ENCODE measurements at regions not wholly inside any gene's neighbourhood (a gene's known extent, or its start where the extent isn't known, plus 50 kb on each side); places are given as distances from the start of the nearest gene placed in this dataset.

- no peak overlapping the region for H4K5ac ChIP-seq (ENCODE audit: low read depth, low read length)
- H3K4me1 ChIP-seq (ENCODE audit: control insufficient read depth, insufficient read depth, low read length): no peaks in the 10 kb centered on the region
- H3K4ac ChIP-seq (ENCODE audit: low read depth, low read length): no peak overlapping the region
- H3K23ac ChIP-seq (ENCODE audit: low read depth, low read length): no peak overlapping the region
- no peak for ATAC-seq (ENCODE audit: low read depth)
- no peak overlapping the region for H2BK5ac ChIP-seq (ENCODE audit: low read depth, low read length, poor library complexity, severe bottlenecking)
- no peak overlapping the region for H3K56ac ChIP-seq (ENCODE audit: extremely low read depth, insufficient read depth, low read length)
- H2BK15ac ChIP-seq (ENCODE audit: low read depth, low read length): no peak overlapping the region
- no peak overlapping the region for H3K27ac ChIP-seq (ENCODE audit: insufficient read depth, low read length)
- no peak overlapping the region for H2AFZ ChIP-seq (replicated peaks; ENCODE audit: low read length, poor library complexity)
- POLR2A ChIA-PET (ENCODE audit: unreplicated experiment): no interaction called here
- BruUV-seq (replicated peaks): no TSS peak
- dilution Hi-C loops (cut with HindIII; ENCODE audit: low sequenced_read_pairs, unreplicated experiment): no loop called here
- DNase-seq: no peak
- peaks cover 6% of the 10 kb centered on the region for H3K9me3 ChIP-seq (ENCODE audit: control insufficient read depth, insufficient read depth, low read length)
- CTCF ChIA-PET: no interaction called here
- no peak overlapping the region for H3K14ac ChIP-seq (replicated peaks; ENCODE audit: low read depth, low read length)
- H4K8ac ChIP-seq (ENCODE audit: low read depth in 2 of 2, low read length in 2 of 2): no peak overlapping the region
- peaks cover 16% of the 10 kb centered on the region for H3K27me3 ChIP-seq (ENCODE audit: control insufficient read depth, insufficient read depth, low read length)
- no peak overlapping the region for H3K9ac ChIP-seq (ENCODE audit: low read depth, low read length)
- no peak overlapping the region for H2AK9ac ChIP-seq (replicated peaks; ENCODE audit: low read depth, low read length, poor library complexity)
- TF ChIP-seq NFE2L2 (IDR thresholded peaks at IDR 0.05; ENCODE audit: low read depth, low read length) (no peak), RFX5 (IDR thresholded peaks at IDR 0.05; ENCODE audit: low read depth, low read length) (no peak), SMC3 (IDR thresholded peaks at IDR 0.05; ENCODE audit: low read depth, low read length) (no peak)
- no peaks in the 10 kb centered on the region for H3K36me3 ChIP-seq (ENCODE audit: control insufficient read depth, insufficient read depth, low read length)
- 69% methylated on average over 5 of the region's 17 CpGs; no CpG with 5 or more reads in 1 of the 2 experiments for WGBS, 2 experiments (ENCODE audit: extremely low coverage in 2 of 2, insufficient read length in 1 of 2)
- no peaks in the 10 kb centered on the region for H3K9me1 ChIP-seq (ENCODE audit: insufficient read depth, low read length)
- H2BK20ac ChIP-seq (ENCODE audit: low read depth, low read length): no peak overlapping the region
- no peak overlapping the region for H3K4me2 ChIP-seq (ENCODE audit: low read depth, low read length)
- no peak overlapping the region for H2AK5ac ChIP-seq (ENCODE audit: low read depth, low read length)
- no peak overlapping the region for H4K91ac ChIP-seq (ENCODE audit: insufficient read depth, low read depth, low read length)
- in situ Hi-C loops (cut with MboI; ENCODE audit: low sequenced_read_pairs): no loop called here
- intact Hi-C loops (cut with micrococcal nuclease): no loop called here
- H3K79me1 ChIP-seq (ENCODE audit: low read depth in 1 of 2, low read length in 2 of 2): no peaks in the 10 kb centered on the region
- no peak overlapping the region for H2BK120ac ChIP-seq (ENCODE audit: low read depth, low read length)
- no peaks in the 10 kb centered on the region for H4K20me1 ChIP-seq (ENCODE audit: insufficient read depth, low read length)
- no peak overlapping the region for H3K18ac ChIP-seq (ENCODE audit: low read depth, low read length)
- no peak overlapping the region for H3K4me3 ChIP-seq (ENCODE audit: insufficient read depth, low read depth, low read length)
Observed at GRCh38 chr14:101369194-101369915, 191.9 kb upstream of the DIO3 start.
